H9 (cell line): ENCODE measurements at regions not wholly inside any gene's neighbourhood (a gene's known extent, or its start where the extent isn't known, plus 50 kb on each side); places are given as distances from the start of the nearest gene placed in this dataset.
A peak's percentile ranks its signal among the peaks of the same experiment; 100 is the strongest.

Experiments used
- DNase-seq: peaks from one replicate; pipeline ENCODE4 v3.0.0-alpha.2; 2017
- H2AFZ ChIP-seq: one replicate; pipeline ENCODE4 v1.6.1; 2013; ENCODE audit warnings: mild to moderate bottlenecking, low read length, control low read depth, moderate library complexity
- H2AK5ac ChIP-seq: 2 replicates; pipeline ENCODE4 v1.6.1; 2013; ENCODE audit warnings: low read length, control low read depth, mixed read lengths; ENCODE audit not compliant: insufficient read length
- H2BK120ac ChIP-seq: one replicate; pipeline ENCODE4 v1.6.1; 2013; ENCODE audit warnings: low read depth, mild to moderate bottlenecking, low read length, control low read depth, inconsistent platforms; ENCODE audit not compliant: poor library complexity, severe bottlenecking
- H2BK12ac ChIP-seq: 2 replicates; pipeline ENCODE4 v1.6.1; 2013; ENCODE audit warnings: low read length, control low read depth, mixed read lengths, low read depth; ENCODE audit not compliant: insufficient read length
- H2BK15ac ChIP-seq: 2 replicates; pipeline ENCODE4 v1.6.1; 2013; ENCODE audit warnings: low read depth, low read length, control low read depth
- H2BK20ac ChIP-seq: one replicate; pipeline ENCODE4 v1.6.1; 2013; ENCODE audit warnings: low read depth, mild to moderate bottlenecking, low read length, control low read depth, inconsistent platforms; ENCODE audit not compliant: poor library complexity, severe bottlenecking
- H2BK5ac ChIP-seq: 2 replicates; pipeline ENCODE4 v1.6.1; 2013; ENCODE audit warnings: low read length, control low read depth, mixed read lengths; ENCODE audit not compliant: insufficient read length
- H3K14ac ChIP-seq: 2 replicates; pipeline ENCODE4 v1.6.1; 2013; ENCODE audit warnings: low read length, control low read depth; ENCODE audit not compliant: insufficient read depth
- H3K18ac ChIP-seq: 2 replicates; pipeline ENCODE4 v1.6.1; 2013; ENCODE audit warnings: low read depth, mild to moderate bottlenecking, mixed read lengths, low read length, control low read depth; ENCODE audit not compliant: insufficient read length
- H3K23ac ChIP-seq: 2 replicates; pipeline ENCODE4 v1.6.1; 2013; ENCODE audit warnings: low read length, control low read depth, mixed read lengths, low read depth; ENCODE audit not compliant: insufficient read length
- H3K23me2 ChIP-seq: 2 replicates; pipeline ENCODE4 v1.6.1; 2013; ENCODE audit warnings: low read depth, mild to moderate bottlenecking, mixed read lengths, low read length, control low read depth; ENCODE audit not compliant: insufficient read length, poor library complexity, severe bottlenecking
- H3K27ac ChIP-seq: 2 replicates; pipeline ENCODE4 v1.5.1; 2013; ENCODE audit warnings: low read length, control low read depth, mixed read lengths, low read depth; ENCODE audit not compliant: insufficient read length
- H3K27me3 ChIP-seq: 2 replicates; pipeline ENCODE4 v1.6.1; 2013; ENCODE audit warnings: low read length, control low read depth, inconsistent platforms; ENCODE audit not compliant: insufficient read depth
- H3K4ac ChIP-seq: 2 replicates; pipeline ENCODE4 v1.6.1; 2013; ENCODE audit warnings: low read depth, mild to moderate bottlenecking, control low read depth, inconsistent platforms, low read length, moderate library complexity
- H3K4me1 ChIP-seq: 2 replicates; pipeline ENCODE4 v1.6.1; 2013; ENCODE audit warnings: low read length, control low read depth, inconsistent platforms; ENCODE audit not compliant: insufficient read depth
- H3K4me2 ChIP-seq: 2 replicates; pipeline ENCODE4 v1.6.1; 2013; ENCODE audit warnings: low read length, control low read depth, mixed read lengths; ENCODE audit not compliant: insufficient read length, insufficient read depth
- H3K56ac ChIP-seq: 2 replicates; pipeline ENCODE4 v1.6.1; 2013; ENCODE audit warnings: low read depth, mild to moderate bottlenecking, mixed read lengths, low read length, control low read depth; ENCODE audit not compliant: insufficient read length
- H3K79me1 ChIP-seq: 2 replicates; pipeline ENCODE4 v1.6.1; 2013; ENCODE audit warnings: low read depth, mild to moderate bottlenecking, moderate library complexity, low read length, control low read depth, inconsistent platforms; ENCODE audit not compliant: insufficient read depth, poor library complexity, severe bottlenecking
- H3K79me2 ChIP-seq: 2 replicates; pipeline ENCODE4 v1.6.1; 2013; ENCODE audit warnings: low read length, control low read depth, inconsistent platforms; ENCODE audit not compliant: insufficient read depth
- H3K9ac ChIP-seq: 2 replicates; pipeline ENCODE4 v1.6.1; 2013; ENCODE audit warnings: low read length, control low read depth, mixed read lengths; ENCODE audit not compliant: insufficient read length; ENCODE audit errors: extremely low read depth
- H3K9me3 ChIP-seq: one replicate; pipeline ENCODE4 v1.6.1; 2013; ENCODE audit warnings: low read depth, low read length, inconsistent platforms; ENCODE audit not compliant: control insufficient read depth
- H3T11ph ChIP-seq: one replicate; pipeline ENCODE4 v1.6.1; 2013; ENCODE audit warnings: mild to moderate bottlenecking, low read length, control low read depth, inconsistent platforms
- H4K20me1 ChIP-seq: one replicate; pipeline ENCODE4 v1.6.1; 2013; ENCODE audit not compliant: control insufficient read depth, insufficient read length, insufficient read depth
- H4K5ac ChIP-seq: 2 replicates; pipeline ENCODE4 v1.6.1; 2013; ENCODE audit warnings: low read depth, mild to moderate bottlenecking, mixed read lengths, low read length, control low read depth; ENCODE audit not compliant: insufficient read length
- H4K8ac ChIP-seq: replicated peaks from 2 replicates; pipeline ENCODE4 v1.6.1; 2013; ENCODE audit warnings: low read length, control low read depth, mixed read lengths, low read depth; ENCODE audit not compliant: insufficient read length
- H4K91ac ChIP-seq: 2 replicates; pipeline ENCODE4 v1.6.1; 2013; ENCODE audit warnings: low read depth, mild to moderate bottlenecking, moderate library complexity, mixed read lengths, low read length, control low read depth; ENCODE audit not compliant: insufficient read length
- H3K27ac Mint-ChIP-seq, 3 experiments: 2 replicates in 2 of 3; 3 replicates in 1 of 3; pipeline ENCODE4 v1.8.0; 2020 to 2021; ENCODE audit warnings: mixed read lengths in 3 of 3, mild to moderate bottlenecking in 1 of 3, moderate library complexity in 1 of 3
- H3K27me3 Mint-ChIP-seq: 2 replicates; pipeline ENCODE4 v1.8.0; 2021; ENCODE audit warnings: low read depth, mild to moderate bottlenecking, moderate library complexity, mixed read lengths
- H3K36me3 Mint-ChIP-seq, 3 experiments: 2 replicates in 2 of 3; 3 replicates in 1 of 3; pipeline ENCODE4 v1.8.0; 2020 to 2021; ENCODE audit warnings: low read depth in 3 of 3, mixed read lengths in 3 of 3; ENCODE audit not compliant: insufficient read depth in 1 of 3
- H3K4me1 Mint-ChIP-seq, 2 experiments: 2 replicates each; pipeline ENCODE4 v1.8.0; 2020; ENCODE audit warnings: mixed read lengths in 2 of 2
- H3K4me3 Mint-ChIP-seq, 2 experiments: 2 replicates in 1 of 2; 3 replicates in 1 of 2; pipeline ENCODE4 v1.8.0; 2020 to 2021; ENCODE audit warnings: mild to moderate bottlenecking in 2 of 2, mixed read lengths in 2 of 2, moderate library complexity in 1 of 2
- H3K9me3 Mint-ChIP-seq, 2 experiments: 2 replicates in 1 of 2; 3 replicates in 1 of 2; pipeline ENCODE4 v1.8.0; 2020; ENCODE audit warnings: mild to moderate bottlenecking in 2 of 2, mixed read lengths in 2 of 2, moderate library complexity in 1 of 2
- CTCF ChIP-seq: fragments of 200-600 bp; sonication (generic); conservative IDR thresholded peaks from 3 replicates; pipeline ENCODE4 v1.8.0; 2021; ENCODE audit warnings: antibody characterized with exemption, mild to moderate bottlenecking
- WGBS: extraction: QIAGEN DNeasy Blood & Tissue Kit; methylation state at CpG from one replicate; pipeline ENCODE4 v1.1.7; 2013; ENCODE audit warnings: missing lambda C conversion rate, low lambda C conversion rate, mixed read lengths; ENCODE audit not compliant: insufficient read length; ENCODE audit errors: extremely low coverage; 5-methylcytosine and 5-hydroxymethylcytosine counted together

GRCh38 chr10:117666965-117667364, 124.4 kb downstream of the EMX2 start:
- Histone ChIP-seq H3K9ac (no peak overlapping the region), H2BK15ac (no peak overlapping the region), H3K9me3 (no peaks in the 10 kb centered on the region), H2AK5ac (no peak overlapping the region), H3K27ac (no peak overlapping the region), H2BK20ac (no peak overlapping the region), H2BK12ac (no peak overlapping the region), H2BK120ac (no peak overlapping the region), H3K4ac (no peak overlapping the region), H3T11ph (no peak overlapping the region), H3K27me3 (no peaks in the 10 kb centered on the region), H4K91ac (no peak overlapping the region), H3K79me1 (no peaks in the 10 kb centered on the region), H3K79me2 (no peaks in the 10 kb centered on the region), H3K23ac (no peak overlapping the region), H2BK5ac (no peak overlapping the region), H3K56ac (no peak overlapping the region), H3K14ac (no peak overlapping the region), H3K4me2 (no peak overlapping the region), H4K8ac (no peak overlapping the region), H4K5ac (no peak overlapping the region), H4K20me1 (no peaks in the 10 kb centered on the region), H3K18ac (no peak overlapping the region), H3K23me2 (no peaks in the 10 kb centered on the region), H2AFZ (no peak overlapping the region), H3K4me1 (no peaks in the 10 kb centered on the region)
- peak overlapping the region in 1 of 3 experiments; percentile 46; a peak in 1 of 7 replicates for H3K27ac Mint-ChIP-seq
- no peaks in the 10 kb centered on the region for H3K9me3 Mint-ChIP-seq
- WGBS = no CpG with 5 or more reads among the region's 2 CpGs
- DNase-seq = no peak
- H3K36me3 Mint-ChIP-seq = no peaks in the 10 kb centered on the region
- H3K4me1 Mint-ChIP-seq = no peaks in the 10 kb centered on the region
- no peak overlapping the region for H3K4me3 Mint-ChIP-seq
- TF ChIP-seq CTCF = no peak
- H3K27me3 Mint-ChIP-seq = peaks cover 8% of the 10 kb centered on the region
